ENCODE measurements at regions not wholly inside any gene's neighbourhood (a gene's known extent, or its start where the extent isn't known, plus 50 kb on each side); places are given as distances from the start of the nearest gene placed in this dataset.

- no peak for TF ChIP-seq CTCF (IDR thresholded peaks at IDR 0.05; ENCODE audit: insufficient read depth, low read length, poor library complexity, severe bottlenecking)
- DNase-seq (ENCODE audit: extremely low read depth, insufficient read length), result no peak
- no peaks in the 10 kb centered on the region for H3K27me3 ChIP-seq (replicated peaks; ENCODE audit: control insufficient read depth, insufficient read depth, low read length)
- H3K36me3 ChIP-seq (ENCODE audit: control insufficient read depth, insufficient read depth, low read length), result no peaks in the 10 kb centered on the region
- no peak overlapping the region for H3K4me3 ChIP-seq (replicated peaks; ENCODE audit: low read depth, low read length)
These were observed 639.9 kb upstream of the FBXO33 start for GRCh38 chr14:40072175-40072574.

- no peak for TF ChIP-seq CTCF (IDR thresholded peaks at IDR 0.05; ENCODE audit: insufficient read depth, low read length, poor library complexity, severe bottlenecking)
- H3K4me3 ChIP-seq (replicated peaks; ENCODE audit: low read depth, low read length), result no peak overlapping the region
- no peaks in the 10 kb centered on the region for H3K27me3 ChIP-seq (replicated peaks; ENCODE audit: control insufficient read depth, insufficient read depth, low read length)
- no peaks in the 10 kb centered on the region for H3K36me3 ChIP-seq (ENCODE audit: control insufficient read depth, insufficient read depth, low read length)
- no peak for DNase-seq (ENCODE audit: extremely low read depth, insufficient read length)
These were observed 627.0 kb upstream of the FBXO33 start for GRCh38 chr14:40058901-40059897.

GRCh38 chr14:40053416-40053815 lies 621.2 kb upstream of the FBXO33 start:
- H3K4me3 ChIP-seq (replicated peaks; ENCODE audit: low read depth, low read length), result no peak overlapping the region
- no peak for DNase-seq (ENCODE audit: extremely low read depth, insufficient read length)
- TF ChIP-seq CTCF (IDR thresholded peaks at IDR 0.05; ENCODE audit: insufficient read depth, low read length, poor library complexity, severe bottlenecking), result no peak
- no peaks in the 10 kb centered on the region for H3K27me3 ChIP-seq (replicated peaks; ENCODE audit: control insufficient read depth, insufficient read depth, low read length)
- no peaks in the 10 kb centered on the region for H3K36me3 ChIP-seq (ENCODE audit: control insufficient read depth, insufficient read depth, low read length)

- no peaks in the 10 kb centered on the region for H3K36me3 ChIP-seq (ENCODE audit: control insufficient read depth, insufficient read depth, low read length)
- no peak for DNase-seq (ENCODE audit: extremely low read depth, insufficient read length)
- no peak for TF ChIP-seq CTCF (IDR thresholded peaks at IDR 0.05; ENCODE audit: insufficient read depth, low read length, poor library complexity, severe bottlenecking)
These were observed 596.8 kb upstream of the FBXO33 start for GRCh38 chr14:40028991-40029390.

GRCh38 chr14:40025101-40025500 lies 592.9 kb upstream of the FBXO33 start:
- H3K4me3 ChIP-seq (replicated peaks; ENCODE audit: low read depth, low read length), result no peak overlapping the region
- TF ChIP-seq CTCF (IDR thresholded peaks at IDR 0.05; ENCODE audit: insufficient read depth, low read length, poor library complexity, severe bottlenecking), result no peak

More at GRCh38 chr14:40028991-40029390, 596.8 kb upstream of the FBXO33 start:
- Histone ChIP-seq H3K4me3 (replicated peaks; ENCODE audit: low read depth, low read length) (no peak overlapping the region), H3K27me3 (replicated peaks; ENCODE audit: control insufficient read depth, insufficient read depth, low read length) (no peaks in the 10 kb centered on the region)

More at GRCh38 chr14:40025101-40025500, 592.9 kb upstream of the FBXO33 start:
- H3K36me3 ChIP-seq (ENCODE audit: control insufficient read depth, insufficient read depth, low read length), result no peaks in the 10 kb centered on the region
- no peaks in the 10 kb centered on the region for H3K27me3 ChIP-seq (replicated peaks; ENCODE audit: control insufficient read depth, insufficient read depth, low read length)
- DNase-seq (ENCODE audit: extremely low read depth, insufficient read length), result no peak

Measured in GM06990 (cell line).